ENCODE measurements at regions not wholly inside any gene's neighbourhood (a gene's known extent, or its start where the extent isn't known, plus 50 kb on each side); places are given as distances from the start of the nearest gene placed in this dataset.

- DNase-seq (ENCODE audit: low spot score) = no peak
These were observed 103.9 kb upstream of the RET start for GRCh38 chr10:42972946-42973345.

GRCh38 chr10:42973411-42973810 is 103.5 kb upstream of the RET start:
- DNase-seq (ENCODE audit: low spot score) = peak; percentile 44

- DNase-seq (ENCODE audit: low spot score) = peak; percentile 26
These were observed 102.8 kb upstream of the RET start for GRCh38 chr10:42973870-42974692.

- peak; percentile 37 for DNase-seq (ENCODE audit: low spot score)
These were observed 102.2 kb upstream of the RET start for GRCh38 chr10:42974693-42975002.

GRCh38 chr10:42975005-42975493 is 101.8 kb upstream of the RET start:
- DNase-seq (ENCODE audit: low spot score) = peak; percentile 58

- DNase-seq (ENCODE audit: low spot score) = peak; percentile 53
These were observed 101.1 kb upstream of the RET start for GRCh38 chr10:42975558-42976340.

GRCh38 chr10:42976351-42977031 is 100.4 kb upstream of the RET start:
- DNase-seq (ENCODE audit: low spot score) = peak; percentile 44

GRCh38 chr10:42977032-42977416 is 99.8 kb upstream of the RET start:
- DNase-seq (ENCODE audit: low spot score) = peak; percentile 33

GRCh38 chr10:42979181-42979580 is 97.7 kb upstream of the RET start:
- DNase-seq (ENCODE audit: low spot score) = peak; percentile 31

GRCh38 chr10:42979721-42980467 is 97.0 kb upstream of the RET start:
- DNase-seq (ENCODE audit: low spot score) = peak; percentile 30

GRCh38 chr10:42980553-42981357 is 96.1 kb upstream of the RET start:
- DNase-seq (ENCODE audit: low spot score) = peak; percentile 62

GRCh38 chr10:42981358-42982236 is 95.3 kb upstream of the RET start:
- peak; percentile 59 for DNase-seq (ENCODE audit: low spot score)

GRCh38 chr10:42982891-42983506 is 93.9 kb upstream of the RET start:
- DNase-seq (ENCODE audit: low spot score) = peak; percentile 58

GRCh38 chr10:42983591-42983990 is 93.3 kb upstream of the RET start:
- no peak for DNase-seq (ENCODE audit: low spot score)

- no peak for DNase-seq (ENCODE audit: low spot score)
These were observed 92.7 kb upstream of the RET start for GRCh38 chr10:42984035-42984610.

- peak; percentile 60 for DNase-seq (ENCODE audit: low spot score)
These were observed 92.0 kb upstream of the RET start for GRCh38 chr10:42984761-42985325.

- DNase-seq (ENCODE audit: low spot score) = no peak
These were observed 91.2 kb upstream of the RET start for GRCh38 chr10:42985436-42986316.

- no peak for DNase-seq (ENCODE audit: low spot score)
These were observed 90.2 kb upstream of the RET start for GRCh38 chr10:42986633-42987032.
